ENCODE measurements at regions not wholly inside any gene's neighbourhood (a gene's known extent, or its start where the extent isn't known, plus 50 kb on each side); places are given as distances from the start of the nearest gene placed in this dataset.

GRCh38 chr12:30805959-30806358, 51.2 kb upstream of the CAPRIN2 start:
- no peak overlapping the region for H2AFZ ChIP-seq (ENCODE audit: low read depth, low read length)
- H3K27me3 ChIP-seq (ENCODE audit: insufficient read depth, low read length): no peaks in the 10 kb centered on the region
- H3K4me1 ChIP-seq (ENCODE audit: insufficient read depth, low read length): no peaks in the 10 kb centered on the region
- H3K4me3 ChIP-seq (ENCODE audit: low read length): no peak overlapping the region
- no peaks in the 10 kb centered on the region for H3K9me3 ChIP-seq (ENCODE audit: low read length)
- no peaks in the 10 kb centered on the region for H3K36me3 ChIP-seq (ENCODE audit: insufficient read depth, low read length)

All from neuron (in vitro differentiated cells).